GM23248 (cell line): ENCODE measurements at regions not wholly inside any gene's neighbourhood (a gene's known extent, or its start where the extent isn't known, plus 50 kb on each side); places are given as distances from the start of the nearest gene placed in this dataset.

Experiments
- EZH2 ChIP-seq: fragments of 200-600 bp; sonication (generic); IDR thresholded peaks from 2 replicates; pipeline ENCODE4 v1.6.1; 2018; ENCODE audit warnings: antibody characterized with exemption, mild to moderate bottlenecking; ENCODE audit not compliant: insufficient read depth, poor library complexity, severe bottlenecking
- EZH2phosphoT487 ChIP-seq: fragments of 200-600 bp; sonication (generic); IDR thresholded peaks from 2 replicates; pipeline ENCODE4 v1.6.1; 2018; ENCODE audit warnings: antibody characterized with exemption, moderate library complexity, mild to moderate bottlenecking, low read depth; ENCODE audit not compliant: insufficient read depth

- TF ChIP-seq EZH2phosphoT487 (no peak), EZH2 (no peak)
Observed at GRCh38 chr18:72637299-72637698, 93.2 kb upstream of the CBLN2 start.
